ENCODE measurements at regions not wholly inside any gene's neighbourhood (a gene's known extent, or its start where the extent isn't known, plus 50 kb on each side); places are given as distances from the start of the nearest gene placed in this dataset.

- DNase-seq = peak; percentile 80
Observed at GRCh38 chr6:139777202-139777970, 402.9 kb upstream of the CITED2 start.

DNA sequence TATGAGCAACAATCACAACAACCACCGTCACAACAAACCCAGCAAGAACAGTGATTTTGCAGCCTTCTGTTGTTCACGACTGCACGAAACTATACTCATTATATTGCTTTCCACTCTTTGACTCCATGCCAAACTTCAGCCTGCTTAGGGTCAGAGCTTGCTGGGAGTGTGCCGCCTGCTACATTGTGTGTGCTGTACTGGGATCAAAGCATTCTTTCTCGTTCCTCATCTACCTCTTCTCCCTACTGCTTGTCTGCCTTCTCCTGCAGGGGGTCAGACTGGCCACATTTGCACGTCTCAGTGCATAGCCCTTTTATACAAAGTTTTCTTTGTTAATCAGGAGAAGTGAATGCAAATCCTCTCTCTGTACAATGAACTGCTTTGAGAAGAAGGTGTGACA, 401.6 kb upstream of the CITED2 start:
- DNase-seq = no peak

DNA sequence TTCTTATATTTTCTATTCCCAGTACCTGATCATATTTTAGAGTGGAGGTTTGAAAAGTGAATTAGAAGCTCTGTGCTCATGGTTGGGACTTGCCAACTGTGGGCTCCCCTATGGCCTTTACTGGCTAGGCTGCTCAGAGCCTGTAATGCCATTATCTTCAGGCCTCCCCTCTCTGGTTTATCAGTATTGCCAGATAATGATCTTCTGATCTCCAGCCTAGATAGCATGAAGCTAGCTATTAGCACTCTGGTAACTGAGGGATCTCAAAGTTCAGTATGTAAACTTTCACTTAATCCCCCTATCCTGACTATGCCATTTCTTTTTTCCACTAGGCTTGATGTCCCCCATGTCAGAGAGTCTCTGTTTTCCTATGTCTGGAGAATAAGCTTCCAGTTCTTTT, 393.7 kb upstream of the CITED2 start:
- no peak for DNase-seq

DNA sequence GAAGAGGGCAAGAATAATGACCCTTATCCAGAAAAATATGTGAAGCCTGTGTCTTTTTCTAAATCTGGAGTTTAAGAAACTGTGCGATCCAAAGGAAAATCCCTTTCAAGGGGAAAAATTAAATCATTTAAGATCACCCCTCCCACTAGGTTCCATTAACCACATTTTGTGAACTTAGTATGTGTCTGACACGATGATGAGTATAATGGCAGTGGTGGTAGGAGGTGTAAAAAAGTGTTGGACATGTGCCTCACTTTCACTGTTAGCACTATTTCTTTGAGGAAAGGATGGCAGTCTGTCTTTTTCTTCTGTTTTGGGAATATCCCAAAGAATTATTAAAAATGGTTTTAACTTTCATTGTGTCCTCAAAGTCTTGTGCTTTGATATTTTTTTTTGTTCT, 392.3 kb upstream of the CITED2 start:
- DNase-seq = no peak

GRCh38 chr6:139765825-139766285, 391.4 kb upstream of the CITED2 start:
- no peak for DNase-seq

DNA sequence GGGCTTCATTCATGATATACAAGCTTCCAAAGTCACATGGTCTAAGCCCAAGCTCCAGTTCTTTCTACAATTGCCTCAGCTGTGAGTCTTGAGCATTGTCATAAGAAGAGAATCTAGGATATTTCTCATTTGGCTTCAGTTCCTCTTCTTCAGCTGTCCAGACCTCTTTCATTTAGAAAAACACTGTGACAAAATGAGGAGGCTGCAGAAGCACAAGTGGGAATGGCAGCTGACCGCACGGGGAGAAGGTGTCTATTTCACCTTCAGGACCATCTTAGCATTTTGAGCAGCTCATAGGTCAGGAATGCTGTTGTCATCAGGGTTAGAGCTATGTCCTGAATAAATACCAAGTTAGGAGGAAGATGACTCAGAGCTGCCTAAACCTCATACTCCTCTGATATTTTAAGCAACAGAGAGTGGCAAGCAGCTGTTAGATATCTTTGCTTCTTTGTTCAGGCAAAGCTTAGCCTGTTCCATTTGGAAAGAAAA, 390.1 kb upstream of the CITED2 start:
- DNase-seq = no peak

DNA sequence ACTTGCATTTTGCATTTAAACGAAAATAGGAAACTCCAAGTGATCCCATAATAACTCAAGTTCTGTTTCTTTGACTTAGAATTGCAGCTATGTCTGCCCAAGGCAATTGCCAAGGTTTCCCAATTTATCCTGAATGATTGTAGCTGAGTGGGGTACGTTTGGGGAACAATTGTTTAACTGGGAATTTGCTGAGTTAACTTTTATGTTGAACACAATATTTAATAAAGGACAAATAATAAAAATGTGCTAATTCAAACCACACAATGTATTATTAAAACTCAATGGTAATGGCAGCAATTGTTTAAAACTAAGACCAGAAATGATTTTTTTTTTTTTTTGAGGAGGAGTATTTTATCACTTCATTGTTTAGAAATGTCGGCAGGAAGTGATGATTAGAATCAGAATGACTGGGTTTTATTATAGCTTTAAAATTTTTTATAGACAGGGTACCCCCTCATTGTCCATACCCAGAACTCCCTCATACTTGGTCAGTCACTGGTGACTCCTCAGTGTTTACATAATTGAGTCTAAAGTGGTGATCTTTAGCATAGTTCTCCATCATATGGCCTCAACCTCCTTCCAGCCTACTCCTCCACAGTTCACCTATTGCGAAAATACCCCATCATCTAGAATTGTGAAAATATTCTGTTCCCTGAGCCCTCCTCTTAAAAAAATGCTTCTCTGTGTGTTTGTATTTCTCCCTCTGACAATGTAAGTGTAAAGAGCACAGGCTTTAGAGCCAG, 389.2 kb upstream of the CITED2 start:
- DNase-seq = no peak

DNA sequence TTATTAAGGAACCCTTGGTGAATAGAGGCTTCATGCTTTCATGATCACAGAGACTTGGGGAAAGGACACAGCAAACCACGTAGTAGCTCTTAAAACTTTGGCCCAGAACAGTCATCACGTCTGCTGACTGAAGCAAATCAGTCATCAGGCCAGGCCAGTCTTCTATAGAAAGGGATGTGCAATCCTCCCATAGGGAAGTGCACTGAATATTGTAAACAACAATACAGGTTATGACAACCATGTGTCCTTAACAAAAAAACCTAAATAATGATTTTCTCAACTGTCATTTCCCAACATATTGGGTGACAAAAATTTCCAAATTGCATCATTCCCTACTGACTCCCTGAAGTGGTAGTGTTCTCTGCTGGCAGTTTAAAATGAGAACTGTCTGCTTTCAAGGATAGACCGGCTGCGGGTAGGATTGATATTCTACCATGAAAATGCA, 388.2 kb upstream of the CITED2 start:
- DNase-seq = no peak

GRCh38 chr6:139760128-139760527, 385.7 kb upstream of the CITED2 start:
- no peak for DNase-seq

- no peak for DNase-seq
Observed at GRCh38 chr6:139759086-139759485, 384.6 kb upstream of the CITED2 start.

GRCh38 chr6:139758209-139758611, 383.8 kb upstream of the CITED2 start:
- no peak for DNase-seq

DNA sequence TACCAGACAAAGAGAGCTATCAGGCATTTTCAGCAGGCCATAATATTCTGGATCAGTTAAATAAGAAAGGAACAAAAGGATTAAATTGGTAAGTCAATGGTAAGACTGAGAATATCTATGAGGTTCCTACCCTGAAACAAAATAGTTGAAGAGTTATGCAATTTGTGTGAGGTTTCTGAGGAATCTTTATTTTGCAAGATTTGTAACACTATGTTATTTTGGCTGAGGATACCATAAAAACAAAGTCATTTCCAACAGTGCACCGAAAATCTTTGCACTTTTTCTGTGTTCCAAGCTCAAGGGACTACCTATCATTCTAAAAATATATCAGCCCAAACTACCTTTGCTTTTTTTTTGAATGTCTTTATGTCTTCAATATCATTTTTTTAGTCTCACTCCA, 383.3 kb upstream of the CITED2 start:
- DNase-seq = no peak

DNA sequence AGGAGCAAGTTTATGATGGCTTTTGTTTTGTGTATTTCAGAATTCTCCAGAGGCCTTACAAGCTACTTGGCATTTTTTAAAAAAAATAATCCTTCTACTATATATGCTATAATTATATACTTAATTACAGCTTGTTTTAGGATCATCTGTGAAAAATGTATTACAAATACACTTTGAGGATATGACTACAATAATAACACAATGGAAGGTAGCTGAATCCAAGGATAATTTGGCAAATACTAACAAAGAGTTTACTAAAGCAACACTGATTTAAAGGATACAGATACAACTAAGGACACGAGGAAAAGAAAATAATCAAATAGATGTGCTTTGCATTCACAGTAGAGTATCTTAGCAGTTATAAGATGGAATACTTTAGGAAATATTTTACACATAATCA, 381.9 kb upstream of the CITED2 start:
- DNase-seq = no peak

- no peak for DNase-seq
Observed at GRCh38 chr6:139754898-139755775, 380.7 kb upstream of the CITED2 start.

DNA sequence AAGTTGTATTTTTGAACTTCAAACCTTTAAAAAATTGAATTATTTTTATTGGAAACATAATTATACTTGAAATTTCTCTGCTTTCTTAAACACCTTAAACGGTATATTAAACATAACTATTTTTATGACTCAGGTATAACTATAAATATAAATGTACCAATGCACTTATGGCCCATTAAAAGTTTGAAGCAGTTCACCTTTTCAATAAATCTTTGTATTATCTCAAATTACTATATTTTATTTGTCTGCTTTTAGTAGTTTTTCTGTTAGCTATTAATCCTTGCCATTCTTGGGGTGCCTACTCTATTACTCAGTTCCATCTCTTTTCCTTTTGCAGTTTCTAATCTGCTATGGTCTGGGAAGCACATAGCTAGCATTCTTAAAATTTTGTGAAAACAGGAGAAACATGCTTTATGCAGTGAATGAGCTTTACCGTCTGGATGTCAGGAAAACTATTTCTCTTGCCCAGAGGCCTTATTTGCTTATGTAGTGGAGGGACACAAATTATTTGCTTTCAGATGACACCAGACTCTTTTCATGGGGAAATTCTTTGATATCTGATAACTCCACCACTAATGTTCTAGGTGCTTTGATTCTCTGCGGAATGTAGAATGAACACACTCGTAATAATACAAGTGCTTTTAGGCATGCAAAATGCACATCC, 378.9 kb upstream of the CITED2 start:
- no peak for DNase-seq

DNA sequence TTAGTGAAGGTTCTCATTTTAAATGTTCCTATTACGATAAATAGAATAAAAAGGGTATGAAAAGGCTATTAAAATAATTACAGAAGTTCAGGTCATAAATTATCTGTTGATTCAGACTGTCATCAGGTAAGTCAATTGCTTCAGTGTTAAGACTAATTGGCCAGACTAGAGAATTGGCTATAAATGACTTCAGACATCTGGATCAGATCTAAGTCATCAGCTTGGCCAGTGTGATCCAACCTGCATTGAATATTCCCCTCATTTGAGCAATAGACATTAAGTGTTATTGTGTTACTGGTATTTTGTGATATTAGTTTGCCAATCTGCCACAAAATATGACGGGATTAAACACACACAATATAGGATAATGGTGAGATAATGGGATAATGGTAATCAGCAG, 377.6 kb upstream of the CITED2 start:
- no peak for DNase-seq

GRCh38 chr6:139751179-139751578, 376.7 kb upstream of the CITED2 start:
- DNase-seq = no peak

DNA sequence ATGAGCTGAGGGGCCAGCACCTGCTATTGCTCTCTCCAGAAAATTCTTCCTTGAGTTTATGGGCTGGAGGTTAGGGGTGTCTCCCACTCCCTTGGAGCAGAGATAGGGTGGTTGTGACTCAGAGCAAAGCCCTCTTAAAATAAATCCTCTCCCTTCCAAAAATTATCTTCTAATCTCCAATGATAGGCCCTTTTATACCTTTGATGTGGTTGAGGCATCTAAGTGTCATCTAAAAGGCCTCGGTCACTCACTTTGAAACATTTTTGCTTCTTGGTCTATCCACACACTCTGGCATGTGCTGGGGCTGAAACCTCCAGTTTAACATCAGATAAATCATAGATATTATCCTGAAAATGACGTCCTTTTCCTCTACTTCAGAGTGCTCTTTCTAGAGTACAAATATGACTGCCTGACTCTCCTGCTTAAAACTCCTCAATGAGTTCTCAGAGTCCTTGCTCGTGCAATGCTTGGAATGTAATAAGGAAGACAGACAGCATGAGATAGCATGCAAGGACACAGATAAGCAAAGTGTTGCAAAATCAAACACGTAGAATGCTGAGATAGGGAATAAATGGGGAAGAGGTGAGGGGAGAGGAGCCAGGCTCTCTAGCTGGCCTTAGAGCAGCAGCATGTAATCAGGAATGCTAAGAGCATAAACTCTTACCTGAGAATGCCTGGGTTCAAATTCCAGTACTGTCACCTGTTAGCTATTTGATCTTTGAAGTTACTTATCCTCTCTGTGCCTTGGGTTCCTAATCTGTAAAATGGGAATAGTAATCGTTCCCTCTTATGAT, 374.1 kb upstream of the CITED2 start:
- DNase-seq = no peak

- no peak for DNase-seq
Observed at GRCh38 chr6:139747154-139747553, 372.7 kb upstream of the CITED2 start.

GRCh38 chr6:139744891-139745290, 370.4 kb upstream of the CITED2 start:
- DNase-seq = no peak

GRCh38 chr6:139743664-139744437, 369.4 kb upstream of the CITED2 start:
- no peak for DNase-seq
